ENCODE measurements at regions not wholly inside any gene's neighbourhood (a gene's known extent, or its start where the extent isn't known, plus 50 kb on each side); places are given as distances from the start of the nearest gene placed in this dataset.
"Not testable (repeated sequence)": the region's sequence is repeated elsewhere in the genome, so short reads cannot be mapped to it uniquely, and the experiment has no call there.

GRCh38 chr6:94163877-94164276 is 744.5 kb upstream of the EPHA7 start:
- 72 to 85% (median 85%) methylated on average over 1 of the region's 1 CpG for WGBS, 3 donors
- intact Hi-C loops (cut with DNase I): no loop called here
- TF ChIP-seq POLR2A (IDR thresholded peaks at IDR 0.05) (no peak), EP300 (IDR thresholded peaks at IDR 0.05) (no peak)
- TF ChIP-seq, protein P1, sequence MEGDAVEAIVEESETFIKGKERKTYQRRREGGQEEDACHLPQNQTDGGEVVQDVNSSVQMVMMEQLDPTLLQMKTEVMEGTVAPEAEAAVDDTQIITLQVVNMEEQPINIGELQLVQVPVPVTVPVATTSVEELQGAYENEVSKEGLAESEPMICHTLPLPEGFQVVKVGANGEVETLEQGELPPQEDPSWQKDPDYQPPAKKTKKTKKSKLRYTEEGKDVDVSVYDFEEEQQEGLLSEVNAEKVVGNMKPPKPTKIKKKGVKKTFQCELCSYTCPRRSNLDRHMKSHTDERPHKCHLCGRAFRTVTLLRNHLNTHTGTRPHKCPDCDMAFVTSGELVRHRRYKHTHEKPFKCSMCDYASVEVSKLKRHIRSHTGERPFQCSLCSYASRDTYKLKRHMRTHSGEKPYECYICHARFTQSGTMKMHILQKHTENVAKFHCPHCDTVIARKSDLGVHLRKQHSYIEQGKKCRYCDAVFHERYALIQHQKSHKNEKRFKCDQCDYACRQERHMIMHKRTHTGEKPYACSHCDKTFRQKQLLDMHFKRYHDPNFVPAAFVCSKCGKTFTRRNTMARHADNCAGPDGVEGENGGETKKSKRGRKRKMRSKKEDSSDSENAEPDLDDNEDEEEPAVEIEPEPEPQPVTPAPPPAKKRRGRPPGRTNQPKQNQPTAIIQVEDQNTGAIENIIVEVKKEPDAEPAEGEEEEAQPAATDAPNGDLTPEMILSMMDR (IDR thresholded peaks at IDR 0.05): no peak

DNA sequence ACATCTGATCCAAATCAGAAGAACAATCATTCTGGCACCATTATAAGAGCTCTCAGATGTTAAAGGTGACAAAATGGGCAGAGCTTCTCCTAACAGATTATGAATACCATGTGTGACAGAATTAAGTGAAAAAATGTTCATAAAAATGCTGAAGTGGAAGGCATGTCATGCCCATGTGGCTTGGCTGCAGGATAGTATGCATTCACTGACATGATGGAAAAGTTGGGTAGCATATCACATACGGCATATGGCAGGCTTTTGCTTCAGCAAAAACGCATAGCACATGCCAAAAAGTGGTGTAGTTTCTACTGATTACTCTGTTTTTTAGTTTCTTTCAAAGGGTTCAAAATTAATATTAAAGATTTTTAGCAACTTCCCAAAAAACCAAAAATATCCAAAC is 731.5 kb upstream of the EPHA7 start:
- WGBS, 3 donors: 66 to 80% (median 79%) methylated on average over 2 of the region's 2 CpGs
- intact Hi-C loops (cut with DNase I): no loop called here
- no peak overlapping the region for H3K27ac ChIP-seq

More at GRCh38 chr6:94163877-94164276, 744.5 kb upstream of the EPHA7 start:
- Histone ChIP-seq H3K36me3 (no peaks in the 10 kb centered on the region), H3K4me3 (no peak overlapping the region), H3K4me1 (ENCODE audit: insufficient read depth) (no peaks in the 10 kb centered on the region), H3K27ac (no peak overlapping the region), H3K9me3 (no peaks in the 10 kb centered on the region), H3K27me3 (no peaks in the 10 kb centered on the region)
- DNase-seq: no peak

GRCh38 chr6:94144807-94145206 is 725.4 kb upstream of the EPHA7 start:
- no peak overlapping the region for H3K4me3 ChIP-seq
- H3K9me3 ChIP-seq: no peaks in the 10 kb centered on the region
- no peaks in the 10 kb centered on the region for H3K36me3 ChIP-seq
- no peak overlapping the region for H3K27ac ChIP-seq
- H3K4me1 ChIP-seq (ENCODE audit: insufficient read depth): no peaks in the 10 kb centered on the region
- TF ChIP-seq, protein P1 (IDR thresholded peaks at IDR 0.05): no peak
- TF ChIP-seq EP300 (IDR thresholded peaks at IDR 0.05) (no peak), POLR2A (IDR thresholded peaks at IDR 0.05) (no peak)
- intact Hi-C loops (cut with DNase I): no loop called here
- H3K27me3 ChIP-seq: no peaks in the 10 kb centered on the region
- no peak for DNase-seq

More for the DNA sequence above, 731.5 kb upstream of the EPHA7 start:
- no peaks in the 10 kb centered on the region for H3K27me3 ChIP-seq
- no peak for DNase-seq
- H3K4me1 ChIP-seq (ENCODE audit: insufficient read depth): no peaks in the 10 kb centered on the region
- H3K36me3 ChIP-seq: no peaks in the 10 kb centered on the region
- no peak overlapping the region for H3K4me3 ChIP-seq
- no peaks in the 10 kb centered on the region for H3K9me3 ChIP-seq
- no peak for TF ChIP-seq POLR2A (IDR thresholded peaks at IDR 0.05)
- TF ChIP-seq, protein P1 (IDR thresholded peaks at IDR 0.05): no peak

- intact Hi-C loops (cut with DNase I); H3K36me3 ChIP-seq; DNase-seq; H3K27ac ChIP-seq; H3K4me3 ChIP-seq; H3K27me3 ChIP-seq; H3K4me1 ChIP-seq (ENCODE audit: insufficient read depth); H3K9me3 ChIP-seq: not testable (repeated sequence)
- 91 to 94% (median 94%) methylated on average over 11 of the region's 11 CpGs for WGBS, 3 donors
Observed at GRCh38 chr6:94137178-94137577, 717.8 kb upstream of the EPHA7 start.

DNA sequence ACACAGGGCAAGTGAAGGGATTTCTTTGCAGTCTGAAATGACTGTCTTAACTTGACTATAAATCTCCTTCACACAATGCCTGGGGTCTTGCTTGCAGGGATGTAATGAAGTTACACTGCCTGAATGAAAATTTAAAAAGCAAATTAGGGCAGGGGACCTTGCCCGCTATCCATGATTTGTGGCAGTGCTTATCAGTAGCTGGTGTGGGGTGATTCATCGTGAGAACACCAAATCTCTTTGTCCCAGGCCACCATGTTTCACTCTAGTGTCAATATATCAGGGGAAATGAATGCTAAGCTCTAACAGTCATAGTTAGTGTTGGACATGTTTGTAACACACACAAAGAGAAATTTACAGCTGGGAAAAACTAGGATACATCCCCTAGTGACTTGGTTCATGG is 713.7 kb upstream of the EPHA7 start:
- no peaks in the 10 kb centered on the region for H3K9me3 ChIP-seq
- DNase-seq: no peak
- no peaks in the 10 kb centered on the region for H3K27me3 ChIP-seq
- TF ChIP-seq EP300 (IDR thresholded peaks at IDR 0.05) (no peak), POLR2A (IDR thresholded peaks at IDR 0.05) (no peak)
- TF ChIP-seq, protein P1 (IDR thresholded peaks at IDR 0.05): no peak
- H3K36me3 ChIP-seq: no peaks in the 10 kb centered on the region
- H3K4me3 ChIP-seq: no peak overlapping the region
- no peak overlapping the region for H3K27ac ChIP-seq
- no peaks in the 10 kb centered on the region for H3K4me1 ChIP-seq (ENCODE audit: insufficient read depth)
- intact Hi-C loops (cut with DNase I): no loop called here
- 57 to 64% (median 62%) methylated on average over 2 of the region's 2 CpGs for WGBS, 3 donors

All from ovary (tissue), 7 donors.